ENCODE measurements at regions not wholly inside any gene's neighbourhood (a gene's known extent, or its start where the extent isn't known, plus 50 kb on each side); places are given as distances from the start of the nearest gene placed in this dataset.

GRCh38 chr6:138654715-138655634, 118.6 kb upstream of the CCDC28A start:
- TF ChIP-seq ZNF274 (IDR thresholded peaks at IDR 0.05; ENCODE audit: low read depth, low read length) (no peak), SUZ12 (IDR thresholded peaks at IDR 0.05; ENCODE audit: extremely low read depth, insufficient read depth, insufficient read length) (no peak)

Data from NT2/D1 (cell line).